HG03139 (cell line): ENCODE measurements at regions not wholly inside any gene's neighbourhood (a gene's known extent, or its start where the extent isn't known, plus 50 kb on each side); places are given as distances from the start of the nearest gene placed in this dataset.
A peak's percentile ranks its signal among the peaks of the same experiment; 100 is the strongest.

Experiments
- ATAC-seq: cut with Tn5 transposase; IDR thresholded peaks from one replicate; pipeline ENCODE4 v1.9.1; 2021; ENCODE audit not compliant: unreplicated experiment

- ATAC-seq: no peak
These were observed 135.4 kb downstream of the TMEM17 start for GRCh38 chr2:62370321-62371250.

- no peak for ATAC-seq
These were observed 136.3 kb downstream of the TMEM17 start for GRCh38 chr2:62369541-62370202.

- no peak for ATAC-seq
These were observed 141.0 kb downstream of the TMEM17 start for GRCh38 chr2:62364791-62365528.

GRCh38 chr2:62363166-62363565 lies 142.8 kb downstream of the TMEM17 start:
- peak; percentile 64 for ATAC-seq

DNA sequence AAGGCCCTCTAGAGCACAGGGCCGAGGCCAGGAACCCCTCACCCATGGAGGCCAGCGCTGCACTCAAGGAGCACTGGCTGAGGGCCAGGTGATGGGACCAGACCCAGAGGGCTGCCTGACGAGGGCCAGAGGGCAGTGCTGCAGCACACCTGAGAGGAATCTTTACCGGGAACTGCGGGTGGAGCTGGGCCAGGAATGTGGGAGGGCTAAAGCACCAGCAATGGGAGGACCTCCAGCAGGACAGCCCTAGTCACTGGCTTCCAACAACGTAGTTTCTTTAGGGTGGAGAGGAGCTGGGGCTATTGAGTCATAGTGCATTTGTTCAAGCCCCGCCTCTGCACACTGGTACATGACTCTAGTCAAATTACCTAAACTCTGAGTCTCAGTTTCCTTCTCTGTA lies 143.4 kb downstream of the TMEM17 start:
- no peak for ATAC-seq

DNA sequence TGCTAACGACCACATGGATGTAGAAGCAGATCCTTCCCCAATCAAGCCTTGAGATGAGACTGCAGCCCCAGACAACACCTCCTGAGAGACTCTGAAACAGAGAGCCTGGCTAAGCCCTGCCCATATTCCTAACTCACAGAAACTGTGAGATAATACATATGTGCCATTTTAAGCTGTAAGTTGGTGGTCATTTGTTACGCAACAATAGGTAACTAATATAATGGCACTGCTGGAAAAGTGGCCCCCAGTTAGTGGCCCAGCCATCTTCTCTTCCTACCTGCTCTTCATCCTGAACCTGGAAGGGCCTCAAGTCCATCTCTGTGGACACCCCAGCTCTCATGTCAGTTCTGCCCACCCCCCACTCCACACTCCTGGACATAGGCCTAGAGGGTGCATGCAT lies 144.0 kb downstream of the TMEM17 start:
- no peak for ATAC-seq

DNA sequence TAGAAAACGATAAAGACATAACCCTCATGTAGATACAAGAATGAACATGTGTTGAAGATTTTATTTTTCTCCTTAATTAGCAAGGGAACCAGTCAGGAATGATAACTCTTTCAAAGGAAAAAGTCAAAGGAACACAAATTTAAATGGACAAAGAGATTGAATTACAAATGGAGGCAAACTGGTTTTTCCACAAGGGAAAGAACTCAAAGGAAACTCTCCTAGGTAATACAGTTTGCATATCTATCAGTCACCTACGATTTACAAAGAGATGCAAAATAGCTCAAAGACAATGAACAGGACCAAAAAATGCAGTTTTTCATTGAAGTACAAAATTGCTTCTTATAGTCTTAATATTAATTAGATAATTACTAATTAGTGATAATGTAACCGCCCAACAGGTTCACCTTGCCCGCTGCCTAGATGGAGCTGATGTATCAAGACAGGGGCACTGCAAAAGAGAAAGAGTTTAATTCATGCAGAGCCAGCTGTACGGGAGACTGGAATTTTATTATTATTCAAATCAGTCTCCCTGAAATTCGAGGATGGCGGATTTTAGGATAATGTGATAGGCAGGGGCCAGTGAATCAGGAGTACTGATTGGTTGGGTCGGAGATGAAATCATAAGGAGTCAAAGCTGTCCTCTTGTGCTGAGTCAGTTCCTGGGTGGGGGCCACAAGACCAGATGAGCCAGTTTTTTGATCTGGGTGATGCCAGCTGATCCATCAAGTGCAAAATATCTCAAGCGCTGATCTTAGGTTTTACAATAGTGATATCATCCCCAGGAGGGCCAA lies 151.0 kb downstream of the TMEM17 start:
- no peak for ATAC-seq

GRCh38 chr2:62352031-62352430 lies 154.0 kb downstream of the TMEM17 start:
- no peak for ATAC-seq

DNA sequence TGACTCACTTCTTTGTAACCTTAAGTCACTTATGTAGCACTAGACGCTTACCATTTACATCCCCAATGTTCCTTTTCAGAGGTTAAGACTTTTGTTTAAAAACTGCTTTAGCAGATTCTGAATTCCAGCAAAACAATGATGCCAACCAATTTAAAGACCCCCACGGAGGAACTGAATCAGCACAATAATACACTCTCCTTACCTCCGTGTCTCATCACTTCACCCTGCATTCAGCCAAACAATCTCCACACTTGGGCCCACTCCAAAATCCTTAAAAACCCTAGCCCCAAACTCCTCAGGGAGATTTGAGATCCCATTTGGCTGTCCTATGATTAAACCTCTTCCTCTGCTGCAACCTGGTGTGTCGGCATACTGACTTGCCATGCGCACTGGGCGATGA lies 153.9 kb downstream of the B3GNT2 start:
- no peak for ATAC-seq

GRCh38 chr2:62348700-62349099 lies 152.8 kb downstream of the B3GNT2 start:
- no peak for ATAC-seq

- no peak for ATAC-seq
These were observed 151.8 kb downstream of the B3GNT2 start for GRCh38 chr2:62347563-62348270.

DNA sequence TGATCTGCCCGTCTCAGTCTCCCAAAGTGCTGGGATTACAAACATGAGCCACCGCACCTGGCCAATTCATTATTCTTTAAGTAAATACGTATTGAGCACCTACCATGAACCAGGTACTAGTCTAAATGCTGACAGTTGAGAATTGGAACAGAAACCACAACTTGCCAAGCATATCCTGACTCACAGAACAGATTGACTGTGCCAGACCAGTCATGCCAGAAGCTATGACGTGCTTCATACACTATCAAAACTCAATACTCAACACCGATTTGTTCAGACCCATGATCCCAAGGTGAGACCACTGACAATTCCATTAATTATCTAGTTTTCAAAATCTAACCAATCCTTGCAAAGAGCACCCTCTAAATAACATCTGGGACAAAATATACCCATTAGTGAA lies 148.6 kb downstream of the B3GNT2 start:
- peak; percentile 61 for ATAC-seq

GRCh38 chr2:62343636-62344337 lies 147.9 kb downstream of the B3GNT2 start:
- no peak for ATAC-seq

DNA sequence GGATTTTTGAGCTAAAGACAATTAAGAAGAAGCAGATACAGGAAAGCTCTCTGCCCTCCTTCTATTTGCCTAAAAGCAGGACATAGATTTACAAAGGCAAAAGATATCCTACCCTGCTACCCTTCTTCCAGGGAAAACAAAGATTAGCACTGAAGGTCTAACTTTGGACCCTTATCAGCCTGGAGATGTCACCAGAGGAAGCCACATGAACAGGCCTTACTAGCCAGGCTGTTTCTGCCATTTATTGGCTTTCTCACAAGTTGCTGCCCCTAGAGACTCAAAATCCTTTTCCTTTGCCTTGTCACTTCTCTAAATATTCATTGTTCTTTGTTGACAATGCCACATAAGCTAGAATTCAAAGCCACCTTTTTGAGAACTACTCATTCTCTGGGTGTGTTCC lies 147.3 kb downstream of the B3GNT2 start:
- no peak for ATAC-seq

DNA sequence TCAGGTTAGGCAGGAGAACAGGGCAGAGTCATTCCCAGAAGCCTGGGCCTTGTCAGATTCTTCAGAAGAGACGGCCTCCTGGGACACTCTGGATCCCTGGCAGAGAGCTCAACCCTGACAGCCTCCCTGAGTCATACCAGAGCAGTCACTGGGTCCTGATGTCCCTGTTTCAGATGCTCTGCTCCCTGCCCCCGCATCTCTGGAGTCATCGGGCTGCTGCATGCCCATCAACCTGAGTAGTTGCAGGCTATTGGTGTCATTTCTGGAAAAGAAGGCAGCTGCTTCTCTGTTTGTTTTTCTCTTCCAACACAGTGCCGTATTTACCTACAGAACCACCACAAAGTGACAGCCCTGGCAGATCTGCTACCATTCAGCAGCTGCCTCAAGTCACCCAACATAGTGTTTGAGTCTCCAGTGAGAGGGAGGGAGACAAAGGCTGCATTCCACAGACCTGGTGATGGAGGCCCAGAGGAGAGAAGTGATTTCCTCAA lies 145.1 kb downstream of the B3GNT2 start:
- ATAC-seq: no peak

- ATAC-seq: no peak
These were observed 143.9 kb downstream of the B3GNT2 start for GRCh38 chr2:62339837-62340236.

GRCh38 chr2:62339413-62339812 lies 143.5 kb downstream of the B3GNT2 start:
- ATAC-seq: no peak

DNA sequence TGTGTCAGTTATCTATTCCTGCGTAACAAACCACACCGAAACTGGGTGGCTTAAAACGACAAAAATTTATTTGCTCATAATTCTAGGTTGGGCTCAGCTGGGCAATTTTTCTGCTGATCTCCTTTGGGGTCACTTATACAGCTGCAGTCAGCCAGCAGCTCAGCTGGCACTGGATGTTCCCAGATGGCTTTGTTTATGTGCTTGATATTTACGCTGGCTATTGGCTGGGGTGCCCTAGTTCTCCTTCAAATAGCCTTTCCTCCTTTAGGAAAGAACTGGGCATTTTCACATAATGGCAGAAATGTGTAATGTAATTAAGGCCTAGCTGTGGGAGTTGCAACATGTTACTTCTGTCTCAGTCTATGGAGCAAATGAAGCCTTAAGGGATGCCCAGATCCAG lies 142.2 kb downstream of the B3GNT2 start:
- no peak for ATAC-seq

- ATAC-seq: no peak
These were observed 141.5 kb downstream of the B3GNT2 start for GRCh38 chr2:62337403-62337802.
